Stimulated activated CD4-positive, alpha-beta T cell treated with anti-CD3 and anti-CD28 coated beads, Interleukin-2, amount 100 ng/mL, for 4 hours (primary cell): ENCODE measurements at regions not wholly inside any gene's neighbourhood (a gene's known extent, or its start where the extent isn't known, plus 50 kb on each side); places are given as distances from the start of the nearest gene placed in this dataset.

Source experiments
- DNase-seq: peaks from one replicate; pipeline ENCODE4 v3.0.0-alpha.2; 2020; ENCODE audit warnings: low read depth

GRCh38 chr14:85218982-85219381 lies 311.0 kb upstream of the FLRT2 start:
- DNase-seq, result no peak

DNA sequence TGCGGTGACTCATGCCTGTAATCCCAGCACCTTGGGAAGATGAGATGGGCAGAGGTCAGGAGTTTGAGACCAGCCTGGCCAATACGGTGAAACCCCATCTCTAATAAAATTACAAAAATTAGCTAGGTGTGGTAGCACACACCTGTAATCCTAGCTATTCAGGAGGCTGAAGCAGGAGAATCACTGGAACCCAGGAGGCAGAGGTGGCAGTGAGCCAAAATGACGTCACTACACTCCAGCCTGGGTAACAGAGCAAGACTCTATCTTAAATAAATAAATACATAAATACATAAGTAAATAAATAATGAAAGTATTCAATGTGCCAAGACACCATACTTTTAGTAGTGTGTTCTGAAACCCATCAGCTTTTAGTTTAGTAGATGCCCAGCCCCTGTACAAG lies 308.1 kb upstream of the FLRT2 start:
- no peak for DNase-seq

DNA sequence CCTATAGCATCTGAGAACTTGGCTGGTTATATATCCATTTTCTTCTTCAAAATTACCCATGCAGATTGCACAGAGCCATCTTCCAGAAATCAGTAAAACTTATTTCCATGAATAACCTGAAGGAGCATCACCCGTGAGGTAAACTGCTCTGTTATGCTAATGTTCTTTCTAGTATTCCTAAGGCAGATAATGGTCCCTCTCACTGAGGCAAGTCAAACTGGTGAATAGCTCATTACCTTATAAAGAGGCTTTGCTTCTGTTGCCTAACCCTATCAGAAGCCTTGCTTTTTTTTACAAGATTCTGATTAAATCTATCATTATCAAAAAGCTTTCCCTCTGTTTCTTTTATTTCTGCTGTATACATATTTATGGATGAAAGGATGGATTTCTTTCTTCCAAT lies 307.6 kb upstream of the FLRT2 start:
- no peak for DNase-seq

GRCh38 chr14:85223667-85224066 lies 306.3 kb upstream of the FLRT2 start:
- no peak for DNase-seq

- no peak for DNase-seq
Observed at GRCh38 chr14:85224241-85224640, 305.7 kb upstream of the FLRT2 start.

- no peak for DNase-seq
Observed at GRCh38 chr14:85233756-85234155, 296.2 kb upstream of the FLRT2 start.

DNA sequence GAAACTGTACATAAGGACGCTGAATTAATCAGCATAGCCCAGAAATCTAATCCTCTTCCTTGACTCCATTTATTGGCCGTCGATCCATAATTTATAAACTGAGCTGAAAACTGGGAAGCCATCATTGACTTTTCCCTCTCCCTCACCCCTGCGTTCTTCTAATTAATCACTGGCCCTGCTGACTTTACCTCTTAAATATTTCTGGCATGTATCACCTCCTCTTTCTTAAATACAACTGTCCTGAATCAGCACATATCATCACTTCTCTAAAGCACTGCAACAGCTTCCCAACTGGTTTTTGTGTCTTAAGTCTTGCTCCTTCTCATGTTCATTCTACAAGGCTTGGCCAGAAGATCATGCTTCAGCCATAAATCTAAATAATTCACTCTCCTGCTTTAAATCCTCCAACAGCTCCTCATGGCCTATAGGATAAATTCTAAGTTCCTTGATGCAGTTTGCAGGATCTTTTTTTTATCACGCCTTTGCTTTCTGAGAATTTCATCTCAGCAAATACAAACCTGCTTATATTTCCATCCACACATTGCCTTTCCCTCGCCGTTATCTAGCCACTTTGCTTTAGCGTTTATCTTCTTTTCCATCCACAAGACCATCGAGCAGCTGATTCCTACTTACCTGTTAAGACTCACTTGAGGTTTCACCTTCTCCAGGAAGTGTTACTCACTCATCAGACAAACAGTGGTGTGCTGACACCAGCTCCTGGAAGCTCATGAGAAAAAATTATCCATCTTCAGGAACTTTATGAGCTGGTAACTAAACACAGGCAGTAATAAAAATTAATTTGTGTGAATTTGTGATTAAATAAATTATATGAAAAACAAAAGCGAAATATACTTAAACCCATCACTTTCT lies 295.6 kb upstream of the FLRT2 start:
- DNase-seq, result no peak

- DNase-seq, result no peak
Observed at GRCh38 chr14:85235868-85236267, 294.1 kb upstream of the FLRT2 start.

DNA sequence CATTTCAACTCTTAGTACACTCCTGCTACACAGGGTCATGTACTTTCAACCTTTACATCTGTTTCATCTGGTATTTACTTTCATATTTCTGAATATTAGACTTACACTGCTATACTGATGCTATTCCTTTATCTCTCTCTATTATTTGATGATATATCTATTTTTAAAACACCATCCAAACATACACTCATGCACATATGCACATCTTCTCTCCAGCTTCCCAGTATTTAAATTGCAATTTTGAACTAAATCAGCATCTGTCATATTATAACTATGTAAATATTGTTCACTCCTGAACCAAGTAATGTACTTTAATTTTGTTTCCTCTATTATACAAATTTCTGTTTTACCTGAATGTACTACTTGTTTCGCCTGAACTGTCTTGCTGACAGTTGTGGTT lies 293.6 kb upstream of the FLRT2 start:
- DNase-seq, result no peak

DNA sequence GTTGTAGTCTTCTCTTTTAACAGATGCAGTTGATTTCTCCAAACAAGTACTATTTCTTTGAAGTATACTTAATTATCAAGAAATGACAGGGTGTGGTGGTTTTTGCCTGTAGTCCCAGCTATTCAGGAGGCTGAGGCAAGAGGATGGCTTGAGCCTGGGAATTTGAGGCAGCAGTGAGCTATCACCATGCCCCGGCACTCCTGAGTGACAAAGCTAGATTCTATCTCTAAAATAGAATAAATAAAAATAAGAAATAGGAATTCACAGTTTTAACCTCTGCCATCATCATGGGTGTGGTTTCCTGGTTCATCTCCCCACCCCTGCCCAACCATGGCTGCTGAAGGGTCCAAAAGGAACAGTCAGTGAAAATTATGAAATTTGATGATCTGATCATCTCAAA lies 290.2 kb upstream of the FLRT2 start:
- no peak for DNase-seq

DNA sequence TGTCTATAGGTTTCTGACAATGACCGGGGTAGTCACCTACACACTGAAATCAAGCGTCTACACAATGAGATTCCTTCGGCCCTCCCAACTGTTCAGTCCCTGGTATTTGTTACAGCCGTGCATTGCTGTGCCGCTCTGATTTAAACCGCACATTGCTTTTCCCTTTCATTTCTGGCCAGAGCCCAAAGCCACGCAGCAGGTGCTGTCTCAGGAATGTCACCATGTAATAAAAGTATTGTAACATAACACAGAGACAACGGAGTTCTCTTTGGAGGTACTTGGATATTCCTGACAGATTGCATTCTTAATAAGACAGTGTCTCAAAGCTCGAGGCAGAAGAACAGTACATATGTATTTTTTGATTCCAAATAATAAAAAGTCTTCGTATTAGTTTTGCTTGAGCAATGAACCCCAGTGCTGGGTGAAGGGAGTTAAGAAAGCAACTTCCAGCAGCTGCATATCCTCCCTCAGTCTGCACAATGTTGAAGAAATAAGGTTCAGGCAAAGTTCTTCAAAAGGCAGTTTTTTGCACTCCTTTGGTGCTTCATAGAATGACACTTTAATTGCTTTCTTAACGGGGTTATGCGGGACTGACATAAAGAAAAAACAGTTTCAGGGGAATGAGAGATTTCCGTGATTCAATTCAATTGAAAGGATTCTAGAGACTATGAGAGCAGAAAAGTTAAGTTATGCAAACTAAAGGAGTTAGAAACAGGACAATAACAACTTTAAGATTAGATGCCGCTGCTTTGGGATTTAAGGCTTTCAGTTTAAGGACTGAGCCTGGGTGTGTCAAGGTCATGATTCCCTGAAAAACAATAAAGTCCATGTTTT lies 288.7 kb upstream of the FLRT2 start:
- no peak for DNase-seq

- no peak for DNase-seq
Observed at GRCh38 chr14:85242666-85243065, 287.3 kb upstream of the FLRT2 start.

GRCh38 chr14:85243321-85243720 lies 286.6 kb upstream of the FLRT2 start:
- no peak for DNase-seq

DNA sequence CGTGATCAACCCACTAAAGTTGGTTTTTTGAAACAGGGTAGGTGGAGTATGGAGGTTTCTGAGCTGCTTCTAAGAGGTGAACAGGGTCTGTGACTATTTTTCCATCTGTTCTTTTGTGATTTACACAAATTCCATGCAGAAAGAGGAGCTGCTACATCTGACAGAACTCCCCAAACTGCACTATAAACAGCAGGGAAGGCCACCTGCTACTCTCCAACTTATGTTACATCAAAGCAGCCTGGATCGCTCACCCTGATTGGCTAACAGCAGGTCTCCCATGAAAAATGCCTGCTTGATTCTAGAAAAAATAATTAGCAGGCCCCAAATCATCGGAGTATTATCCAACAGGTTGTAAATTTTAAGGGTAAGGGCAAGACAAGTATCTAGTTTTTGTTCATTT lies 282.9 kb upstream of the FLRT2 start:
- no peak for DNase-seq

GRCh38 chr14:85248881-85249635 lies 280.9 kb upstream of the FLRT2 start:
- no peak for DNase-seq

GRCh38 chr14:85250414-85251189 lies 279.3 kb upstream of the FLRT2 start:
- no peak for DNase-seq

- DNase-seq, result no peak
Observed at GRCh38 chr14:85252011-85252410, 277.9 kb upstream of the FLRT2 start.

DNA sequence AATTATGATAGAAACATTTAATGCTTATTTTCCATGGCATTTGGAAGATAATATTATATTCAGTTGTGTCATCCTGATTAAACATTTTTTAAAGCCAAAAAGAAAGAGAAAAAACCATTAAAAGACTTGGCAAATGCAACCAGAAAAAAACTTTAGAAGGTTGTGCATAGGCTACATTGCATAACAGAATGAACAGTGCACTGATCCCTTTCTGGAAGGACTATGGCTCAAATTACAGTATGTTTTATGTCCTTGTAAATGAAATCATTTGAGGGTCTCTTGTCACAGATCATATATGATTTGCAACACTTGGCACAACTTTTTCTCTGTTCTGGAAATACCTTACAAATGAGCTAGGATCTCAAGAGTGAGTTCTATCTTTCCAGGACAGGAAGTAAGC lies 275.2 kb upstream of the FLRT2 start:
- no peak for DNase-seq

DNA sequence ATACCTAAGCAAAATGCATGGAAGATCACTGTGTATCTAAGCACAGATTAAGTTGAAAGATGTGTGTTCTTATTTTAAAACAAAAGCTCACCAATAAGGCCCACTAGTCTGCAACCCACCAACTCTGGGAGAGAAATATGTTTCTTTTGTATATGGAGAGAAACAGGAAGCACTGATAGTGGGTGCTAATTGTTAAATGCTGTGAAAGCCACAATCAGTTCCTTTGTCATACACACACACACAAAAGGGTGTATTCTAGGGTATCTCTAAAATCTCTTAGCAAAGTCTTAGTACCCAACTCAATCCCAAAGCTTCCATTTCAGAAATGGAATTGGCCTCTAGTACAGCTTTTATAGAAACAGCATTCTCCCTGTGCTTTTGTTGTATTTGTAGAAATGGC lies 272.7 kb upstream of the FLRT2 start:
- no peak for DNase-seq

DNA sequence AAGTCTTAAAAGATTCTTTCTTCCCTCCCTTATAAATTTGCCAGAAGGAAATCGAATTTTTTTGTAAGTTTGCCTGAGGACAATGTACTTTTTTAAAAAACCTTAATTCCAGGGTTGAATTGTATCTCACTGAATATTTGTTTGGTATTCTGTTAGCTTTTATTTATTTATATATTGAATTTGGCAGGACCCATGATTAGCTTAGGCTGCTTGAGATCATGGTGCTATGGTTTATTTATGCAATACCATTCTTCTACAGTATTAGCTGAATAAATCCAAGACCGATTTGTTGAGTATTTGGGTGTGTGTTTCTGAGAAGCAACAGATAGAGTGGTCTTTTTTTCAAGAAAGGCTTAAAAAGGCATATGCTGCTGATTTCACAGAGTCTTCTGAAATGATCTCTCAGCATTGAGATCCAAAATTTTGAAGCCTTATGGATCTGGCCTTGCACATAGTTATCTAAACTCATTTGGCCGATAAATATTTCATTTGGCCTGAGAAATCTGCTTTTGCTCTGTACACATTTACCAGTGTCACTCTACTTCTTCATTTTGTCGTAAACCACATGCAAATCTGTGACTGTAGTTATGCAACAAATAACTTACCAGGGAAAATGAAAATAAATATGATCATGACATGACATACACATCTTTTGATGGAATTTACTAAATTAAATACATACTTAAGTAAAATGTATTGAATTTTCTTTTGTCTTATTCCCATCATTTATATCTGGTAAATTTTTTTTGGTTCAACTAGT lies 265.8 kb upstream of the FLRT2 start:
- no peak for DNase-seq

GRCh38 chr14:85273099-85273677 lies 256.8 kb upstream of the FLRT2 start:
- DNase-seq, result no peak
